HG03025 (cell line): ENCODE measurements at regions not wholly inside any gene's neighbourhood (a gene's known extent, or its start where the extent isn't known, plus 50 kb on each side); places are given as distances from the start of the nearest gene placed in this dataset.

Source experiments
- ATAC-seq: cut with Tn5 transposase; IDR thresholded peaks from one replicate; pipeline ENCODE4 v1.9.1; 2021; ENCODE audit warnings: mild to moderate bottlenecking, moderate library complexity; ENCODE audit not compliant: unreplicated experiment, low FRiP score

DNA sequence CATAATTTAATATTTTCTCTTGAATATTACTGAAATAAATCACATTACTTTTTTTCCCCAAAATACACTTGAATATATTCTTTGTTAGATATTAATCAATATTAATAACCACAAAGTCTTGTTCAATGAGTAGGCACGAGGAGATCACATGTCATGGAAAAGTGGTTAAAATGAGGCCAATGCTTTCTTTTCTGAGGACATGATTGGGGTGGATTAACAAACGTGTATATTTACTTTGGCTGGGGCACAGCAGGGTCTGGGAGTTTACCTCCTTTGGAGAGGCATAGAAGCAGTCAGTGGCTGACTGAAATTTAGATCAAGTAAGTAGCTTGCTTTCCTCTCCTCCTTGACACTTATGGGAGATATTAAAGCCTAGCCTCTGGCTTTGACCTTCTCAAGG is 664.3 kb upstream of the B3GALT2 start:
- no peak for ATAC-seq

GRCh38 chr1:193846876-193847604 is 660.6 kb upstream of the B3GALT2 start:
- no peak for ATAC-seq

GRCh38 chr1:193846411-193846810 is 660.0 kb upstream of the B3GALT2 start:
- ATAC-seq: no peak

DNA sequence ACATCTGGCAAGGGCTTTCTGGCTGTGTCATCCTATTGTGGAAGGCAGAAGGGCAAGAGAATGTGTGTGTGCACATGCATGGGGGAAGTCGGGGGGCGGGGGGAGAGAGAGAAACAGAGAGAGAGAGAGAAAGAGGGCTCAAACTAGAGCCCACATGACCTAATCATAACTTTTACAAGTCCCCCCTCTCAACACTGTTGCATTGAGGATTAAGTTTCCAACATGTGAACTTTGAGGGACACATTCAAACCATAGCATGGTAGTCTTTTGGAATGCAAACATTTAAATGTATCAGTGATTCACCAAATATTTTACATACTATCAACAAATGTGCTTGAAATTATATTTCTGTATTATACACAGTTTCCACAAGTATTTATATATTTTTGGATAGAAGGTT is 655.4 kb upstream of the B3GALT2 start:
- ATAC-seq: no peak

DNA sequence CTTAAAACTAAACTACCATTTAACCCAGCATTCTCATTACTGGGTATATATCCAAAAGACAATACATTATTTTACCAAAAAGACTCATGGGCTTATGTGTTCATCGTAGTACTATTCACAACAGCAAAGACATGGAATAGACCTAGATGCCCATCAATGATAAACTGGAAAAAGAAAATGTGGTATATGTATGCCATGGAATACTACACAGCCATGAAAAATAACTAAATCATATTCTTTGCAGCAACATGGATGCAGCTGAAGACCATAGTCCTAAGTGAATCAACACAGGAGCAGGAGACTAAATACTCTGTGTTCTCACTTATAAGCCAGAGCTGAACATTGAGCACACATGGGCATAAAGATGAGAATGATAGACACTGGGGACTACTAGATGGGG is 645.1 kb upstream of the B3GALT2 start:
- no peak for ATAC-seq

- ATAC-seq: no peak
Measured at GRCh38 chr1:193827516-193827915, 641.1 kb upstream of the B3GALT2 start.

DNA sequence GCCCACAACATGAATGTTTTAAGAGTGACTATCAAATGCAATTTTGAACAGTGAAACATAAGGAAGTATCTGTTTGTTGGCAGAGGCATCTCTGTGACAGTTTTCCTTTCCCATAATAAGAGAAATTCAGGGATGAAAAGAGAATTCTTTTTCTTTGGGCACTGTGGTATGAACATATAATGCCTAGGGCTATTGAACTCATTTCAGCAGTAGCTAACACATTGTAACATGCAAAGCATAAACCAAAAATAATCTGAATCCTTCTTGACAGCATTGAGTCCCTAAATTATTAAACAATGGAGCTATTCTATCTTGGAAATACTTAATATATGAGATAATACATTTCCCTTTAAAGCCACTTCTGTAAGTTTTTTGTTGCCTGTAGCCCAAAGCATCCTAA is 633.0 kb upstream of the B3GALT2 start:
- no peak for ATAC-seq

GRCh38 chr1:193807208-193807607 is 620.8 kb upstream of the B3GALT2 start:
- no peak for ATAC-seq

GRCh38 chr1:193806079-193807048 is 620.0 kb upstream of the B3GALT2 start:
- ATAC-seq: no peak

GRCh38 chr1:193799948-193800690 is 613.7 kb upstream of the B3GALT2 start:
- no peak for ATAC-seq

DNA sequence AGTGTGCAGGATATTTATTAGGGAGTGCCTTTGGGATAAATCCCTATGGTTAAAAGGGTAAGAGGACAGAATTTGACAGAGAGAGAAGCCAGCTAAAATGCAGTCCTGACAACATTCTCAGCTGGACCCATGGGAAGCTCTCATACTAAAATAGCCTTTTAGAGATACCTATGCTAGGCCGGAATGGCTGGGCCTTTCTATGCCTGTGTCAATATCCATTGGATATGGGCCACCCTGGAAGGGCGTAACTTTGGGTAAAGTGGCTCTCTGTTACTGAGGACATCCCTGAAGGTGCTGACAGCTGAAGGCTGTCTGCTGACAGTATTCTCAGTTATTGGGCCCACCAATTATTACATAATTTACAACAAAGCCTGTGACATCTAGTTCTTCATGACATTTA is 613.0 kb upstream of the B3GALT2 start:
- ATAC-seq: no peak

DNA sequence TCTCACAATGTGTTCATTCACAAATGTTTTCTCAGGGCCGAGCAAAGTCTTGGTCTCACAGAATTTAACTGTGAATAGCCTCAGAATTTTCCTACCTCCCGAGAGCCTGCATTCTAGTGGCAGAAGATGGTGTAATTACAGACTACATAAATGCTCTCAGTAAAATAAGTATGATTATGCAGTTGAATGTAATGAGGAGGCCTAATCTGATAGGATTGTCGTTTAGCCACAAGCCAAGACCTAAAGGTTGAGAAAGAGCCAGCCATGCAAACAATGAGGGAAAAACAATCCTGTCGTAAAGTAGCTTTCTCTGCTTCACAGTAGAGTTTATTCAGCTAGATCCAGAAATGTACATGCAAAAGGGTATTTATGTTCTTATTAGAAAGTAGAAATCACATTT is 607.8 kb upstream of the B3GALT2 start:
- ATAC-seq: no peak

DNA sequence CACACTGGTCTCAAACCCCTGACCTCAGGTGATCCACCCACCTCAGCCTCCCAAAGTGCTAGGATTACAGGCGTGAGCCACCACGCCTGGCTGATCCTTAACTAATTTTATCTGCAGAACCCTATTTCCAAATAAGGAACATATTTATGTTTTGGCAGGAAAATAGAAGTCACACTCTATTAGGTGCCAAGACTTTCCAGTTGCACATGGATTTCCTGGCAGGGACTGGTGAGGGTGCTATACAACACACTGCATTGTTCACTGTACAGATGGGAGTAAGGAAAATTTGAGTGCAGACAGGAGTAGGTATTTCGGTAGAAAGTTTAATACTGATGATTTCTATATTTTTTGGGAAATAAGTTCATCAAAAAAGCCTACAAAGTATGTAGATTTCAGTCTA is 605.3 kb upstream of the B3GALT2 start:
- ATAC-seq: no peak

DNA sequence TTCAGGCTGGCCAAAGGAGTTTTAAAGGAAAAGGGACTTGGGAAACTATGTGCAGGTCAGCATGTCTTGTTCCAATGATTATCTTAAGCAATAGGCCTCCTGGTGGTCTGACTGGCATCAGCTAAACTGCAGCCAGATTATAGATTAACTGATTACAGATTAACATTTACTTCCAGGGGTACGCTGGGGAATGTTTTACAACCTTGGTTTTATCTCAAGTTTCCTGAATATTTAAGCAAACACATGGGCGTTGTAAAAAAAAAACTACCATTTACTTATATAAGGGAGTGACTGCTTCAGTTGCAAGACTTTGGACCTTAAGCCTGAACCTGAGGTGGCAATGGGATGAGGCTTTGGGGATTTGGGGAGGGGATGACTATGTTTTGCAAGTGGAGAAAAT is 600.6 kb upstream of the B3GALT2 start:
- no peak for ATAC-seq

DNA sequence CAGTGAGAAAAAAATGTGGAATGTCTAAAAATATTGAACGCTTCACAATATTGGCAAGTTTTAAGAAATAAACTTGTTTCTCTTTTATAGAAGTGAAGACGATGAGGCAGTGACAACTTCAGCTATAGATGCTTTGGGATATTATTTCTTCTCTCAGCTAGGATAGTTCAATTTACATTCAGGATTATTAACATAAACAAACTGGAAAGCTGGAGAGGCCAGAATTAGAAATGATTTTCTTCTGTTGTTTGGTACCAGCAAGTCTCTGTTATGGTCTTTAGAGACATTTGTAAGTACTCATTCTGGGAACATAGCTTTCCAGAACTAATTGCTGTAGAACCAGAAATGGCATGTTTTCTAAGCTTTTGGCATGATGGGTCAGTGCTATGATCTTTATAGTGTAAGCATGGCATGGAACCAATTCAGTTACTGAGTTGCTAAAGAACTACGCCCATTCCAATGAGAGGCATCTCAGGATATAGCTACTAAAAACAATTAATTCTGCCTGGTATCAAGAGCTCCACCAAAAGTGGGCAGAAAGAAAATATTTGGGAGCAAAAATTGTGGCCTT is 599.5 kb upstream of the B3GALT2 start:
- no peak for ATAC-seq

GRCh38 chr1:193774536-193775323 is 588.3 kb upstream of the B3GALT2 start:
- ATAC-seq: no peak

DNA sequence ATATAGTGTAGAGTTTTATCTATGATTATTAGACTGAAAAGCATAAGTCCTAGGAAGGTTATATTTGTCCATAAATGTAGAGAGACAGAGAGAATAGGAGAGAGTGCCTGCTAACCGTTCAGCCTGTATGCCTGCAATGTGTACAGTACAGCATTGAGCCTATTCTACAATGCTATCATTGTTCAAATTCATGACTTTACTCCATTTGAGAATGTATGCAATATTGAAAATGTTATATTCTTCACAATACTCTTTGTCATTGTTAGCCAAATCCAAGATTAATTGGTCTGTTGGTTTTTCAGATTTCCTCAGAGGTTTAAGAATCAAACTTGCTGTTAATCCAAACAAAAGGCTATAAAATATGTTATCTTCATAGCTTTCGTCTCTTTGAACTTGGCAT is 585.2 kb upstream of the B3GALT2 start:
- no peak for ATAC-seq

- no peak for ATAC-seq
Measured at GRCh38 chr1:193769651-193770050, 583.2 kb upstream of the B3GALT2 start.

- ATAC-seq: no peak
Measured at GRCh38 chr1:193767886-193768285, 581.5 kb upstream of the B3GALT2 start.

DNA sequence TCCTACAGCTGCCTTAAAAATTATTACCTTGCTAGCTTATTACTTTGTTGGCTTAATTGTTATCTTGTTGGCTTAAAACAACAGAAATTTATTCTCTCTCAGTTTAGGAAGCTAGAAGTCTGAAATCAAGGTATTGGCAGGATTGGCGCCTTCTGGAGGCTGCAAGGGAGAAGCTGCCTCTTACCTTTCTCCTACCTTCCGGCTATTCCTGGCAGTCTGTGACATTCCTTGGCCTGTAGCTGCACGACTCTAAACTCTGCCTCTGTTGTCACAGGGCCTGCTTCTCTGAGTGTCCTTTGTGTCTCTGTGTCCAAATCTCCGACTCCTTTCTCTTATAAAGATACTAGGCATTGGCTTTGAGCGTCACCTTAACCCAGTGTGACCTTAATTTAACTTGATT is 579.9 kb upstream of the B3GALT2 start:
- ATAC-seq: no peak
